ENCODE measurements at regions not wholly inside any gene's neighbourhood (a gene's known extent, or its start where the extent isn't known, plus 50 kb on each side); places are given as distances from the start of the nearest gene placed in this dataset.

DNA sequence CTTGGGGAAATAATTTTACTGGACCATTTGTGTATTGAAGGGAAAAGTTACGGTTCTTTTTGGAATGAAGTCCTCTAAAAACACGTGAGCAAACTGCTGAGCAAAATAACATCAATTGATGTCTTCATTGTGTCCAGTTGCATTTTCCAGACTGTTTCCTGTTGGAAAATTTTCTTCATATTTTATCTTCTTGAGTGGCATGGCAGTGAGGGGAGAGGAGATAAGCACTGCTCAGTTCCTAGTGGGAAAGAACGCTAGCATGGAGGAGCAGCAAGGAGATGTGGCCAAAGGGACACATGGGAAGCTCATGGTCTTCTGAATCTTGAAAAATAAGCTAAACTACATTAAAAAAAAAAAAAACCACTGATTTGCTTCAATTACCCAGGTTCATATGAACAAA lies 776.0 kb downstream of the TFAP2A start:
- H3K9ac ChIP-seq (ENCODE audit: insufficient read depth in 1 of 2, low read length in 2 of 2): no peak overlapping the region
- no peaks in the 10 kb centered on the region for H3K36me3 ChIP-seq (ENCODE audit: control insufficient read depth in 4 of 4, insufficient read depth in 4 of 4, low read length in 4 of 4)
- H3K4me3 ChIP-seq: no peak overlapping the region
- no peak overlapping the region for H3K27ac ChIP-seq (ENCODE audit: low read depth in 1 of 2, low read length in 1 of 2)
- no peaks in the 10 kb centered on the region for H3K27me3 ChIP-seq (ENCODE audit: control insufficient read depth in 3 of 3, insufficient read depth in 3 of 3, low read length in 2 of 3)
- no peaks in the 10 kb centered on the region for H3K4me1 ChIP-seq (ENCODE audit: control insufficient read depth in 5 of 5, insufficient read depth in 5 of 5, low read length in 5 of 5)
- ATAC-seq (ENCODE audit: insufficient read depth, low FRiP score): no peak
- H3K9me3 ChIP-seq (ENCODE audit: control insufficient read depth in 4 of 4, insufficient read depth in 3 of 4, low read length in 3 of 4): no peaks in the 10 kb centered on the region
- DNase-seq: no peak
- no peak for TF ChIP-seq CTCF (IDR thresholded peaks at IDR 0.05; ENCODE audit: control extremely low read depth, extremely low read depth)
- WGBS, 2 donors: 77 to 85% methylated on average over 3 of the region's 3 CpGs

DNA sequence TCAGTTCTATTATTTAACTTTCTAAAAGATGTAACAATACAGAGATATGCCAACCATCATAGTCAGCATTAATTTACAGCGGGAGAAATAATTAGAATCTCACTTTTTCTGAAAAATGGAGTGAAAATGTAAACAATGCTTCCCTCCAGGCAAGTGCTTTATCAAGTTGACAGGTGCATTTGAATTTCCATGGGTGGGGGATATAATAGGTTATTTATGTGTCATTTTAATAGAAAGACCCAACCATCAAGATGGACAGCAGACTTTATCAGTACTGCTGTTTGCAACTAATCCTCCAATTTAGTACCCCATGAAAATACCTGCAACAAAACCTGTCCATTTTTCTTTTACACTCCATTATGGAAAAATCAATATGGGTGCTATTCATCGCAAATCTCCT lies 780.1 kb downstream of the TFAP2A start:
- 83 to 85% methylated on average over 2 of the region's 2 CpGs for WGBS, 2 donors
- Histone ChIP-seq H3K27me3 (ENCODE audit: control insufficient read depth in 3 of 3, insufficient read depth in 3 of 3, low read length in 2 of 3) (no peaks in the 10 kb centered on the region), H3K4me3 (no peak overlapping the region), H3K27ac (ENCODE audit: low read depth in 1 of 2, low read length in 1 of 2) (no peak overlapping the region), H3K9me3 (ENCODE audit: control insufficient read depth in 4 of 4, insufficient read depth in 3 of 4, low read length in 3 of 4) (peaks cover 0 to 6% (median 0%) of the 10 kb centered on the region in 4 donors), H3K4me1 (ENCODE audit: control insufficient read depth in 5 of 5, insufficient read depth in 5 of 5, low read length in 5 of 5) (no peaks in the 10 kb centered on the region), H3K9ac (ENCODE audit: insufficient read depth in 1 of 2, low read length in 2 of 2) (no peak overlapping the region), H3K36me3 (ENCODE audit: control insufficient read depth in 4 of 4, insufficient read depth in 4 of 4, low read length in 4 of 4) (no peaks in the 10 kb centered on the region)
- ATAC-seq (ENCODE audit: insufficient read depth, low FRiP score) (no peak), DNase-seq (no peak)
- TF ChIP-seq CTCF (IDR thresholded peaks at IDR 0.05; ENCODE audit: control extremely low read depth, extremely low read depth): no peak

- Histone ChIP-seq H3K4me1 (ENCODE audit: control insufficient read depth in 5 of 5, insufficient read depth in 5 of 5, low read length in 5 of 5) (no peaks in the 10 kb centered on the region), H3K9ac (ENCODE audit: insufficient read depth in 1 of 2, low read length in 2 of 2) (no peak overlapping the region), H3K36me3 (ENCODE audit: control insufficient read depth in 4 of 4, insufficient read depth in 4 of 4, low read length in 4 of 4) (no peaks in the 10 kb centered on the region), H3K9me3 (ENCODE audit: control insufficient read depth in 4 of 4, insufficient read depth in 3 of 4, low read length in 3 of 4) (peaks cover 0 to 6% (median 0%) of the 10 kb centered on the region in 4 donors), H3K27me3 (ENCODE audit: control insufficient read depth in 3 of 3, insufficient read depth in 3 of 3, low read length in 2 of 3) (no peaks in the 10 kb centered on the region), H3K4me3 (no peak overlapping the region), H3K27ac (ENCODE audit: low read depth in 1 of 2, low read length in 1 of 2) (no peak overlapping the region)
- no peak for TF ChIP-seq CTCF (IDR thresholded peaks at IDR 0.05; ENCODE audit: control extremely low read depth, extremely low read depth)
- DNase-seq (no peak), ATAC-seq (ENCODE audit: insufficient read depth, low FRiP score) (no peak)
Measured at GRCh38 chr6:9632026-9632425, 782.8 kb downstream of the TFAP2A start.

DNA sequence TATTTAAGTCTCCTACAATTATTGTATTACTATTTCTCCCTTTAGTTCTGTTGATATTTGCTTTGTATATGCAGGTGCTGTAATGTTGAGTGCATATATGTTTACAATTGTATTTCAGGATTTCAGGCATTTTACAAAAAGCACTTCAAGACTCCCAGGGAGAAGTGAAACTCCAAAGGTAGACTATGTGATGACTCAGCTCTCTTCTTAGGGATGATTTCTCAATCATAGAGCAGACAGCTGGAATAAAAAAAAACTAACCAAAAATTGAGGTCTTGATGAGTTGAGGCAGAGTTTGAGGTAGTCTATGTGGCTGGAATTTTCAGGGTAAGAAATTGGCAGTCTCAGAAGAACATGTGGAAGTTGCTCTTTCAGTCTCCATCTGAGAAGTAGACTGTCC lies 786.1 kb downstream of the TFAP2A start:
- Histone ChIP-seq H3K9me3 (ENCODE audit: control insufficient read depth in 4 of 4, insufficient read depth in 3 of 4, low read length in 3 of 4) (peaks cover 0 to 6% (median 2%) of the 10 kb centered on the region in 4 donors), H3K9ac (ENCODE audit: insufficient read depth in 1 of 2, low read length in 2 of 2) (no peak overlapping the region), H3K27ac (ENCODE audit: low read depth in 1 of 2, low read length in 1 of 2) (no peak overlapping the region), H3K4me1 (ENCODE audit: control insufficient read depth in 5 of 5, insufficient read depth in 5 of 5, low read length in 5 of 5) (no peaks in the 10 kb centered on the region), H3K36me3 (ENCODE audit: control insufficient read depth in 4 of 4, insufficient read depth in 4 of 4, low read length in 4 of 4) (no peaks in the 10 kb centered on the region), H3K4me3 (no peak overlapping the region), H3K27me3 (ENCODE audit: control insufficient read depth in 3 of 3, insufficient read depth in 3 of 3, low read length in 2 of 3) (no peaks in the 10 kb centered on the region)
- ATAC-seq (ENCODE audit: insufficient read depth, low FRiP score): no peak
- no peak for TF ChIP-seq CTCF (IDR thresholded peaks at IDR 0.05; ENCODE audit: control extremely low read depth, extremely low read depth)
- no peak for DNase-seq
